Vagina (tissue), 2 donors: ENCODE measurements at regions not wholly inside any gene's neighbourhood (a gene's known extent, or its start where the extent isn't known, plus 50 kb on each side); places are given as distances from the start of the nearest gene placed in this dataset.

Source experiments
- POLR2A ChIP-seq, 2 donors: fragments of 450-650 bp; IDR thresholded peaks; one replicate each; pipeline ENCODE4 v1.6.1; 2017; ENCODE audit warnings: antibody characterized with exemption in 2 of 2, mild to moderate bottlenecking in 2 of 2, moderate library complexity in 2 of 2
- POLR2AphosphoS5 ChIP-seq, 2 donors: sonication (generic); formaldehyde crosslinking; IDR thresholded peaks; one replicate each; pipeline ENCODE4 v1.9.0; 2017; ENCODE audit warnings: antibody characterized with exemption in 2 of 2, mild to moderate bottlenecking in 2 of 2, low read depth in 1 of 2; ENCODE audit not compliant: insufficient read depth in 1 of 2
- TF ChIP-seq, protein P1 (sequence below), 3 experiments: fragments of 450-650 bp in 2 of 3; fragments of 200-600 bp in 1 of 3; sonication (generic) in 1 of 3; IDR thresholded peaks; one replicate each; pipeline ENCODE4 v1.5.1; 2017 to 2019; ENCODE audit warnings: antibody characterized with exemption in 3 of 3, mild to moderate bottlenecking in 2 of 3, moderate library complexity in 2 of 3

DNA sequence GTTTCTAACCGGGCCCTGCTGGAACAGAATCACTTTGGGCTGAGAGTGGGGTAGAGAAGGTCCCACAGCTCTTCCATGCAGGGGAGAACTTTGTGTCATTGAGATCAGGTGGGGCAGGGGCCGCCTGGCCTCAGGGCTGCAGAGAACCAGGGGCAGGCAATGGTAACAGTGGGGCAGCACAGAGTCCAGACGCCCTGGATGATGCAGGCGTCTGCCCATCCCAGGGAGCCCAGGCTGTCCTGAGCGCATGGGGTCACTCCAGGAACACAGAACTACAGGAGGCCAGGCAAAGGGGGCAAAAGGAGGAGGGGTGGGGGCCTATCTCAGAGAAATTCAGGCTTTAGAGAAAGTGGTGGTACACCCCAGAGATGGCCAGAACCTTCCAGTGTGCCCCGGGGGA lies 121.3 kb downstream of the NDUFA10 start:
- TF ChIP-seq POLR2A (IDR thresholded peaks at IDR 0.05) (no peak), POLR2AphosphoS5 (IDR thresholded peaks at IDR 0.05; ENCODE audit: insufficient read depth in 1 of 2, low read depth in 1 of 2) (no peak)
- TF ChIP-seq, protein P1, sequence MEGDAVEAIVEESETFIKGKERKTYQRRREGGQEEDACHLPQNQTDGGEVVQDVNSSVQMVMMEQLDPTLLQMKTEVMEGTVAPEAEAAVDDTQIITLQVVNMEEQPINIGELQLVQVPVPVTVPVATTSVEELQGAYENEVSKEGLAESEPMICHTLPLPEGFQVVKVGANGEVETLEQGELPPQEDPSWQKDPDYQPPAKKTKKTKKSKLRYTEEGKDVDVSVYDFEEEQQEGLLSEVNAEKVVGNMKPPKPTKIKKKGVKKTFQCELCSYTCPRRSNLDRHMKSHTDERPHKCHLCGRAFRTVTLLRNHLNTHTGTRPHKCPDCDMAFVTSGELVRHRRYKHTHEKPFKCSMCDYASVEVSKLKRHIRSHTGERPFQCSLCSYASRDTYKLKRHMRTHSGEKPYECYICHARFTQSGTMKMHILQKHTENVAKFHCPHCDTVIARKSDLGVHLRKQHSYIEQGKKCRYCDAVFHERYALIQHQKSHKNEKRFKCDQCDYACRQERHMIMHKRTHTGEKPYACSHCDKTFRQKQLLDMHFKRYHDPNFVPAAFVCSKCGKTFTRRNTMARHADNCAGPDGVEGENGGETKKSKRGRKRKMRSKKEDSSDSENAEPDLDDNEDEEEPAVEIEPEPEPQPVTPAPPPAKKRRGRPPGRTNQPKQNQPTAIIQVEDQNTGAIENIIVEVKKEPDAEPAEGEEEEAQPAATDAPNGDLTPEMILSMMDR (IDR thresholded peaks at IDR 0.05), result no peak
